Thymus (tissue), 11 donors: ENCODE measurements at regions not wholly inside any gene's neighbourhood (a gene's known extent, or its start where the extent isn't known, plus 50 kb on each side); places are given as distances from the start of the nearest gene placed in this dataset.

Experiments
- DNase-seq, 9 donors: peaks; one replicate each; pipeline ENCODE4 v3.0.0-alpha.2; 2013; ENCODE audit warnings: low spot score in 9 of 9, low read depth in 6 of 9, missing footprints in 1 of 9
- H3K27ac ChIP-seq, 2 donors: one replicate each; pipeline ENCODE4 v1.5.1; 2013; ENCODE audit warnings: control low read depth in 1 of 2, low read depth in 1 of 2, low read length in 1 of 2, mild to moderate bottlenecking in 1 of 2, moderate library complexity in 1 of 2
- H3K27me3 ChIP-seq, 2 donors: one replicate each; pipeline ENCODE4 v1.5.1; 2013; ENCODE audit warnings: low read length in 1 of 2; ENCODE audit not compliant: control insufficient read depth in 2 of 2, insufficient read depth in 1 of 2
- H3K36me3 ChIP-seq, 2 donors: one replicate each; pipeline ENCODE4 v1.5.1; 2013; ENCODE audit warnings: low read length in 1 of 2, mild to moderate bottlenecking in 1 of 2, moderate library complexity in 1 of 2; ENCODE audit not compliant: control insufficient read depth in 2 of 2, insufficient read depth in 2 of 2
- H3K4me1 ChIP-seq, 2 donors: one replicate each; pipeline ENCODE4 v1.5.1; 2013; ENCODE audit warnings: low read length in 2 of 2; ENCODE audit not compliant: control insufficient read depth in 2 of 2, insufficient read depth in 2 of 2
- H3K4me3 ChIP-seq, 2 donors: one replicate each; pipeline ENCODE4 v1.5.1; 2013; ENCODE audit warnings: low read length in 2 of 2, control low read depth in 1 of 2, mild to moderate bottlenecking in 1 of 2
- H3K9me3 ChIP-seq, 2 donors: one replicate each; pipeline ENCODE4 v1.5.1; 2013; ENCODE audit warnings: low read length in 1 of 2, mild to moderate bottlenecking in 1 of 2; ENCODE audit not compliant: control insufficient read depth in 2 of 2, insufficient read depth in 1 of 2
- WGBS: extraction: QIAGEN DNeasy Blood & Tissue Kit; methylation state at CpG from one replicate; pipeline ENCODE4 v1.1.7; 2013; 5-methylcytosine and 5-hydroxymethylcytosine counted together
- donor health status: healthy.

- WGBS, result 95% methylated on average over 1 of the region's 1 CpG
- Histone ChIP-seq H3K4me3 (no peak overlapping the region), H3K27ac (no peak overlapping the region), H3K27me3 (no peaks in the 10 kb centered on the region), H3K9me3 (no peaks in the 10 kb centered on the region), H3K36me3 (no peaks in the 10 kb centered on the region), H3K4me1 (no peaks in the 10 kb centered on the region)
- no peak for DNase-seq
Measured at GRCh38 chr12:19896041-19896440, 456.7 kb downstream of the AEBP2 start.

GRCh38 chr12:19896534-19896933 lies 457.2 kb downstream of the AEBP2 start:
- Histone ChIP-seq H3K36me3 (no peaks in the 10 kb centered on the region), H3K27me3 (no peaks in the 10 kb centered on the region), H3K27ac (no peak overlapping the region), H3K9me3 (no peaks in the 10 kb centered on the region), H3K4me1 (no peaks in the 10 kb centered on the region), H3K4me3 (no peak overlapping the region)
- no peak for DNase-seq
- WGBS, result 90% methylated on average over 3 of the region's 3 CpGs

- Histone ChIP-seq H3K4me3 (no peak overlapping the region), H3K9me3 (no peaks in the 10 kb centered on the region), H3K27ac (no peak overlapping the region), H3K4me1 (no peaks in the 10 kb centered on the region), H3K27me3 (no peaks in the 10 kb centered on the region), H3K36me3 (no peaks in the 10 kb centered on the region)
- no peak for DNase-seq
- 90% methylated on average over 2 of the region's 2 CpGs for WGBS
Measured at GRCh38 chr12:19897900-19898408, 458.7 kb downstream of the AEBP2 start.

- no peaks in the 10 kb centered on the region for H3K36me3 ChIP-seq
- H3K4me1 ChIP-seq, result no peaks in the 10 kb centered on the region
- no peaks in the 10 kb centered on the region for H3K27me3 ChIP-seq
- H3K27ac ChIP-seq, result no peak overlapping the region
- no peaks in the 10 kb centered on the region for H3K9me3 ChIP-seq
- no peak overlapping the region for H3K4me3 ChIP-seq
- 98% methylated on average over 1 of the region's 1 CpG for WGBS
- no peak for DNase-seq
Measured at GRCh38 chr12:19901841-19902240, 462.5 kb downstream of the AEBP2 start.

GRCh38 chr12:19904819-19905218 lies 463.5 kb upstream of the PDE3A start:
- Histone ChIP-seq H3K4me3 (no peak overlapping the region), H3K36me3 (no peaks in the 10 kb centered on the region), H3K27ac (no peak overlapping the region), H3K9me3 (no peaks in the 10 kb centered on the region), H3K27me3 (no peaks in the 10 kb centered on the region), H3K4me1 (no peaks in the 10 kb centered on the region)
- DNase-seq, result no peak
- 74% methylated on average over 1 of the region's 1 CpG for WGBS

- no peak overlapping the region for H3K4me3 ChIP-seq
- no peaks in the 10 kb centered on the region for H3K27me3 ChIP-seq
- DNase-seq, result no peak
- no peak overlapping the region for H3K27ac ChIP-seq
- WGBS, result 32% methylated on average over 3 of the region's 3 CpGs
- H3K9me3 ChIP-seq, result no peaks in the 10 kb centered on the region
- no peaks in the 10 kb centered on the region for H3K4me1 ChIP-seq
- no peaks in the 10 kb centered on the region for H3K36me3 ChIP-seq
Measured at GRCh38 chr12:19908830-19909229, 459.5 kb upstream of the PDE3A start.

GRCh38 chr12:19909418-19909817 lies 458.9 kb upstream of the PDE3A start:
- WGBS, result 48% methylated on average over 2 of the region's 2 CpGs
- DNase-seq, result no peak
- no peak overlapping the region for H3K4me3 ChIP-seq
- no peaks in the 10 kb centered on the region for H3K27me3 ChIP-seq
- no peaks in the 10 kb centered on the region for H3K9me3 ChIP-seq
- no peaks in the 10 kb centered on the region for H3K36me3 ChIP-seq
- no peak overlapping the region for H3K27ac ChIP-seq
- H3K4me1 ChIP-seq, result no peaks in the 10 kb centered on the region

GRCh38 chr12:19910681-19911080 lies 457.7 kb upstream of the PDE3A start:
- 91% methylated on average over 3 of the region's 3 CpGs for WGBS
- no peak overlapping the region for H3K27ac ChIP-seq
- H3K4me3 ChIP-seq, result no peak overlapping the region
- no peaks in the 10 kb centered on the region for H3K36me3 ChIP-seq
- H3K27me3 ChIP-seq, result no peaks in the 10 kb centered on the region
- H3K4me1 ChIP-seq, result no peaks in the 10 kb centered on the region
- H3K9me3 ChIP-seq, result no peaks in the 10 kb centered on the region
- DNase-seq, result no peak

- WGBS, result 95% methylated on average over 5 of the region's 5 CpGs
- no peak for DNase-seq
Measured at GRCh38 chr12:19912991-19913390, 455.3 kb upstream of the PDE3A start.

More at GRCh38 chr12:19912991-19913390, 455.3 kb upstream of the PDE3A start:
- H3K27me3 ChIP-seq, result no peaks in the 10 kb centered on the region
- H3K4me1 ChIP-seq, result no peaks in the 10 kb centered on the region
- no peak overlapping the region for H3K4me3 ChIP-seq
- no peak overlapping the region for H3K27ac ChIP-seq
- no peaks in the 10 kb centered on the region for H3K36me3 ChIP-seq
- no peaks in the 10 kb centered on the region for H3K9me3 ChIP-seq
